ENCODE measurements at regions not wholly inside any gene's neighbourhood (a gene's known extent, or its start where the extent isn't known, plus 50 kb on each side); places are given as distances from the start of the nearest gene placed in this dataset.

DNA sequence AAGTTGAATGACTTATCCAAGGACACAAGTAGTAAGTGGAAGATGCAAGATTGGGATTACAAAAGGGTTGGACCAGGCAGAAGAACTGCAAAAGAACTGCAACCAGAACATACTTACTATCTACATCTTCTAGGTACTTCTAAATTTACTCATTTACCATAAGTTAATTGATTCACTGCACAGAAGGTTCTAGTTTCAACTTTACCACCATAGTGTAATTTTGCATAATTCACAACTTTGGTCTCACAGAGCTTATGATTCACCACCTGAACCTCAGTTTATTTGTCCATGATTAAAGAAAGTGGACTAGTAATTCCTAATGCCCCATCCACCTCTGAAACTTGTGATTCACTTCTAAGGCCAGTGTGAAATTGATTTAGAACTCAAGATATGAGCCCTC lies 236.8 kb upstream of the UBE2E2 start:
- H3K4me1 ChIP-seq (ENCODE audit: insufficient read depth, low read length): no peaks in the 10 kb centered on the region
- no peaks in the 10 kb centered on the region for H3K79me2 ChIP-seq (ENCODE audit: insufficient read depth, low read length)
- ATAC-seq (no peak), DNase-seq (ENCODE audit: low spot score) (no peak), FAIRE-seq (no peak)
- H3K4me3 ChIP-seq (replicated peaks in 1 of 3; ENCODE audit: insufficient read depth in 1 of 3, low read depth in 2 of 3, low read length in 3 of 3): no peak overlapping the region
- CTCF ChIA-PET (ENCODE audit: low intra/inter-chr PET ratio, low total read pairs): no interaction called here
- H3K9me3 ChIP-seq (ENCODE audit: low read length): no peaks in the 10 kb centered on the region
- TF ChIP-seq ZNF891 (CRISPR knock-in tag; IDR thresholded peaks at IDR 0.05): no peak
- no peak for TF ChIP-seq ZKSCAN1 (IDR thresholded peaks at IDR 0.05; ENCODE audit: low read length)
- TF ChIP-seq ZNF780A (CRISPR knock-in tag; IDR thresholded peaks at IDR 0.05): no peak
- no peak for TF ChIP-seq ZNF230 (CRISPR knock-in tag; IDR thresholded peaks at IDR 0.05)
- TF ChIP-seq IRF2 (CRISPR knock-in tag; IDR thresholded peaks at IDR 0.05): no peak
- TF ChIP-seq, protein P1, sequence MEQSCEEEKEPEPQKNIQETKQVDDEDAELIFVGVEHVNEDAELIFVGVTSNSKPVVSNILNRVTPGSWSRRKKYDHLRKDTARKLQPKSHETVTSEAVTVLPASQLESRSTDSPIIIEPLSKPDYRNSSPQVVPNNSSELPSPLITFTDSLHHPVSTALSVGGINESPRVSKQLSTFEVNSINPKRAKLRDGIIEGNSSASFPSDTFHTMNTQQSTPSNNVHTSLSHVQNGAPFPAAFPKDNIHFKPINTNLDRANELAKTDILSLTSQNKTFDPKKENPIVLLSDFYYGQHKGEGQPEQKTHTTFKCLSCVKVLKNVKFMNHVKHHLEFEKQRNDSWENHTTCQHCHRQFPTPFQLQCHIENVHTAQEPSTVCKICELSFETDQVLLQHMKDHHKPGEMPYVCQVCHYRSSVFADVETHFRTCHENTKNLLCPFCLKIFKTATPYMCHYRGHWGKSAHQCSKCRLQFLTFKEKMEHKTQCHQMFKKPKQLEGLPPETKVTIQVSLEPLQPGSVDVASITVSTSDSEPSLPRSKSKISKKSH (CRISPR knock-in tag; IDR thresholded peaks at IDR 0.05; ENCODE audit: borderline replicate concordance): no peak
- TF ChIP-seq, protein P2, sequence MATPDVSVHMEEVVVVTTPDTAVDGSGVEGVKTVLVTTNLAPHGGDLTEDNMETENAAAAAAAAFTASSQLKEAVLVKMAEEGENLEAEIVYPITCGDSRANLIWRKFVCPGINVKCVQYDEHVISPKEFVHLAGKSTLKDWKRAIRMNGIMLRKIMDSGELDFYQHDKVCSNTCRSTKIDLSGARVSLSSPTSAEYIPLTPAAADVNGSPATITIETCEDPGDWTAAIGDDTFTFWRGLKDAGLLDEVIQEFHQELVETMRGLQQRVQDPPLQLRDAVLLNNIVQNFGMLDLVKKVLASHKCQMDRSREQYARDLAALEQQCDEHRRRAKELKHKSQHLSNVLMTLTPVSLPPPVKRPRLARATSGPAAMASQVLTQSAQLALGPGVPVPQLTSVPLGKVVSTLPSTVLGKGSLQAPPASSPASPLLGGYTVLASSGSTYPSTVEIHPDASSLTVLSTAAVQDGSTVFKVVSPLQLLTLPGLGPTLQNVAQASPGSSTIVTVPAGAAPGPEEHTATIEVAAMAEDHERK (CRISPR knock-in tag; IDR thresholded peaks at IDR 0.05; ENCODE audit: low read depth): no peak
- TF ChIP-seq PTBP1 (IDR thresholded peaks at IDR 0.05; ENCODE audit: low read depth, low read length, poor library complexity, severe bottlenecking): no peak
- TF ChIP-seq REL (CRISPR knock-in tag; conservative IDR thresholded peaks at IDR 0.05): no peak
- no peak for TF ChIP-seq ZZZ3 (CRISPR knock-in tag; IDR thresholded peaks at IDR 0.05; ENCODE audit: borderline replicate concordance)
- no peak for TF ChIP-seq KLF11 (CRISPR knock-in tag; IDR thresholded peaks at IDR 0.05)
- TF ChIP-seq HBP1 (CRISPR knock-in tag; IDR thresholded peaks at IDR 0.05; ENCODE audit: low read depth): no peak
- no peak for TF ChIP-seq MIXL1 (CRISPR knock-in tag; IDR thresholded peaks at IDR 0.05)
- no peak for TF ChIP-seq HMG20A (CRISPR knock-in tag; IDR thresholded peaks at IDR 0.05; ENCODE audit: borderline replicate concordance)
- BruUV-seq (replicated peaks): no TSS peak
- no peak overlapping the region for H3K4me2 ChIP-seq (ENCODE audit: low read depth, low read length)
- in situ Hi-C loops (cut with HindIII; ENCODE audit: extremely low pct_ligation_motif_present, low pct_unique_long_range_greater_than_20kb) (loop anchor here (25.0 kb wide), 2 partner anchors 404 to 879 kb away; no protein-coding TSS in a partner anchor), intact Hi-C loops (cut with micrococcal nuclease; ENCODE audit: unreplicated experiment) (no loop called here)
- H3K27me3 ChIP-seq (ENCODE audit: control insufficient read depth in 1 of 2, insufficient read depth in 2 of 2, low read length in 2 of 2): no peaks in the 10 kb centered on the region; a peak in 1 of 5 replicates
- POLR2A ChIA-PET: no interaction called here
- no peak overlapping the region for H3K27ac ChIP-seq (ENCODE audit: extremely low read length, insufficient read depth, low read length)
- no peaks in the 10 kb centered on the region for H3K36me3 ChIP-seq (replicated peaks in 1 of 2; ENCODE audit: control insufficient read depth in 1 of 2, insufficient read depth in 2 of 2, low read length in 2 of 2)
- H2AFZ ChIP-seq (ENCODE audit: low read length): no peak overlapping the region
- no peaks in the 10 kb centered on the region for H4K20me1 ChIP-seq (ENCODE audit: insufficient read depth, low read length)
- no peak overlapping the region for H3K9ac ChIP-seq (ENCODE audit: insufficient read depth, low read depth, low read length)

All from HepG2 (cell line).